Renal cortical epithelial cell (primary cell): ENCODE measurements at regions not wholly inside any gene's neighbourhood (a gene's known extent, or its start where the extent isn't known, plus 50 kb on each side); places are given as distances from the start of the nearest gene placed in this dataset.
A peak's percentile ranks its signal among the peaks of the same experiment; 100 is the strongest.
"Not testable (repeated sequence)": the region's sequence is repeated elsewhere in the genome, so short reads cannot be mapped to it uniquely, and the experiment has no call there.

Experiments used
- DNase-seq: peaks from one replicate; pipeline ENCODE4 v3.0.0-alpha.2; 2011; ENCODE audit warnings: low read depth

- DNase-seq, result no peak
Measured at GRCh38 chr12:74685385-74685784, 147.8 kb downstream of the ATXN7L3B start.

- DNase-seq, result peak; percentile 69
Measured at GRCh38 chr12:74689071-74689655, 151.5 kb downstream of the ATXN7L3B start.

- peak; percentile 17 for DNase-seq
Measured at GRCh38 chr12:74689929-74690328, 152.3 kb downstream of the ATXN7L3B start.

- DNase-seq, result no peak
Measured at GRCh38 chr12:74719447-74719846, 181.8 kb downstream of the ATXN7L3B start.

- DNase-seq, result peak; percentile 91
Measured at GRCh38 chr12:74722709-74723108, 185.1 kb downstream of the ATXN7L3B start.

- DNase-seq, result peak; percentile 66
Measured at GRCh38 chr12:74725154-74725553, 187.5 kb downstream of the ATXN7L3B start.

- DNase-seq, result no peak
Measured at GRCh38 chr12:74728006-74728405, 190.4 kb downstream of the ATXN7L3B start.

- DNase-seq, result no peak
Measured at GRCh38 chr12:74732164-74732784, 194.6 kb downstream of the ATXN7L3B start.

- DNase-seq, result no peak
Measured at GRCh38 chr12:74732826-74733225, 195.2 kb downstream of the ATXN7L3B start.

- no peak for DNase-seq
Measured at GRCh38 chr12:74741112-74741511, 203.5 kb downstream of the ATXN7L3B start.

- peak; percentile 73 for DNase-seq
Measured at GRCh38 chr12:74747305-74747704, 209.7 kb downstream of the ATXN7L3B start.

- DNase-seq, result no peak
Measured at GRCh38 chr12:74751441-74751840, 213.8 kb downstream of the ATXN7L3B start.

GRCh38 chr12:74752215-74752614 is 214.6 kb downstream of the ATXN7L3B start:
- no peak for DNase-seq

- DNase-seq, result no peak
Measured at GRCh38 chr12:74770552-74770951, 232.9 kb downstream of the ATXN7L3B start.

GRCh38 chr12:74775276-74775675 is 237.6 kb downstream of the ATXN7L3B start:
- no peak for DNase-seq

GRCh38 chr12:74776378-74776777 is 238.7 kb downstream of the ATXN7L3B start:
- no peak for DNase-seq

GRCh38 chr12:74780182-74780849 is 242.7 kb downstream of the ATXN7L3B start:
- DNase-seq, result peak; percentile 69

GRCh38 chr12:74780850-74781241 is 243.2 kb downstream of the ATXN7L3B start:
- DNase-seq, result not testable (repeated sequence)

- DNase-seq, result no peak
Measured at GRCh38 chr12:74781991-74782485, 244.4 kb downstream of the ATXN7L3B start.

- DNase-seq, result no peak
Measured at GRCh38 chr12:74790931-74791330, 253.3 kb downstream of the ATXN7L3B start.

- no peak for DNase-seq
Measured at GRCh38 chr12:74791365-74791764, 253.7 kb downstream of the ATXN7L3B start.

- no peak for DNase-seq
Measured at GRCh38 chr12:74794522-74794921, 256.9 kb downstream of the ATXN7L3B start.

GRCh38 chr12:74801625-74802024 is 264.0 kb downstream of the ATXN7L3B start:
- peak; percentile 47 for DNase-seq
